ENCODE measurements at regions not wholly inside any gene's neighbourhood (a gene's known extent, or its start where the extent isn't known, plus 50 kb on each side); places are given as distances from the start of the nearest gene placed in this dataset.

DNA sequence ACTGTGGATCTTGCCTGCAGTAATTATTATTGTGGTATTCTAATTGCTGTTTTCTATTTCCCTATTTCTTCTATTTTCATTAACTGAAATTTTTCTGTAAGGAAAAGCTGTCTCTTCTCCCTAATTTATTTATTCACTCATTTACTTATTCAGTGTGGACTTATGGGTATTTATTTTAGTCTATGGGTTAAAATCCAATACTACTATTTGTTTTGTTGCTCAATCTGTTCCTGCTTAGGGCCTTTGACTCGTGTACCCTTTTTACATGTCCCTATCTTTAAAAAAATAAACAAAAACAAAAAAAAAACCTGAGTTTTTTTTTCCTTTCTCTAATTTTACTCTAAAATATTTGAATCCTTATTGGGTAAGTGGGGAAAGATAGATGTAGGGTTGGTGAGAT is 166.2 kb upstream of the IVNS1ABP start:
- Mint-ChIP-seq H3K4me1 (peaks cover 0 to 3% (median 0%) of the 10 kb centered on the region in 4 donors), H3K27me3 (no peaks in the 10 kb centered on the region), H3K36me3 (no peaks in the 10 kb centered on the region), H3K4me3 (no peak overlapping the region), H3K9me3 (peaks cover 0 to 4% (median 0%) of the 10 kb centered on the region in 8 donors), H3K27ac (no peak overlapping the region)
- no peaks in the 10 kb centered on the region for H3K9me3 ChIP-seq (ENCODE audit: control insufficient read depth in 1 of 2, low read length in 2 of 2)
- POLR2A ChIA-PET (ENCODE audit: partially characterized antibody), result no interaction called here
- intact Hi-C loops (cut with micrococcal nuclease), result no loop called here
- no peaks in the 10 kb centered on the region for H3K27me3 ChIP-seq (ENCODE audit: insufficient read depth, low read length)
- CTCF ChIA-PET (ENCODE audit: partially characterized antibody), result no interaction called here
- H3K36me3 ChIP-seq (ENCODE audit: insufficient read depth, low read length), result no peaks in the 10 kb centered on the region
- no peak for DNase-seq
- no peaks in the 10 kb centered on the region for H3K4me1 ChIP-seq (ENCODE audit: insufficient read depth, low read length)
- no peak overlapping the region for H3K4me3 ChIP-seq (ENCODE audit: low read length in 2 of 2)
- H3K27ac ChIP-seq (ENCODE audit: low read depth, low read length), result no peak overlapping the region

- H3K36me3 ChIP-seq (ENCODE audit: insufficient read depth, low read length), result no peaks in the 10 kb centered on the region
- intact Hi-C loops (cut with micrococcal nuclease), result no loop called here
- Mint-ChIP-seq H3K9me3 (peaks cover 0 to 4% (median 0%) of the 10 kb centered on the region in 8 donors), H3K27me3 (no peaks in the 10 kb centered on the region), H3K27ac (no peak overlapping the region), H3K4me1 (no peaks in the 10 kb centered on the region), H3K4me3 (no peak overlapping the region), H3K36me3 (no peaks in the 10 kb centered on the region)
- H3K9me3 ChIP-seq (ENCODE audit: control insufficient read depth in 1 of 2, low read length in 2 of 2), result no peaks in the 10 kb centered on the region
- H3K27ac ChIP-seq (ENCODE audit: low read depth, low read length), result no peak overlapping the region
- CTCF ChIA-PET (ENCODE audit: partially characterized antibody), result interaction anchor here (1.4 kb wide), 1 partner anchor 11 kb away, joined by 3 read pairs; no protein-coding TSS in a partner anchor
- H3K27me3 ChIP-seq (ENCODE audit: insufficient read depth, low read length), result no peaks in the 10 kb centered on the region
- H3K4me3 ChIP-seq (ENCODE audit: low read length in 2 of 2), result no peak overlapping the region
- no peak for DNase-seq
- POLR2A ChIA-PET (ENCODE audit: partially characterized antibody), result no interaction called here
- H3K4me1 ChIP-seq (ENCODE audit: insufficient read depth, low read length), result no peaks in the 10 kb centered on the region
These were observed 163.5 kb upstream of the IVNS1ABP start for GRCh38 chr1:185480545-185480944.

- ChIA-PET CTCF (ENCODE audit: partially characterized antibody) (interaction anchor here (1.4 kb wide), 1 partner anchor 12 kb away, joined by 3 read pairs; no protein-coding TSS in a partner anchor), POLR2A (ENCODE audit: partially characterized antibody) (no interaction called here)
- H3K27ac ChIP-seq (ENCODE audit: low read depth, low read length), result no peak overlapping the region
- Mint-ChIP-seq H3K27ac (no peak overlapping the region), H3K4me3 (no peak overlapping the region), H3K27me3 (no peaks in the 10 kb centered on the region), H3K9me3 (peaks cover 0 to 4% (median 0%) of the 10 kb centered on the region in 8 donors), H3K36me3 (no peaks in the 10 kb centered on the region), H3K4me1 (peaks cover 1 to 6% (median 2%) of the 10 kb centered on the region in 4 donors)
- no peaks in the 10 kb centered on the region for H3K36me3 ChIP-seq (ENCODE audit: insufficient read depth, low read length)
- H3K9me3 ChIP-seq (ENCODE audit: control insufficient read depth in 1 of 2, low read length in 2 of 2), result no peaks in the 10 kb centered on the region
- H3K27me3 ChIP-seq (ENCODE audit: insufficient read depth, low read length), result no peaks in the 10 kb centered on the region
- H3K4me3 ChIP-seq (ENCODE audit: low read length in 2 of 2), result no peak overlapping the region
- intact Hi-C loops (cut with micrococcal nuclease), result no loop called here
- H3K4me1 ChIP-seq (ENCODE audit: insufficient read depth, low read length), result no peaks in the 10 kb centered on the region
- DNase-seq, result no peak
These were observed 162.8 kb upstream of the IVNS1ABP start for GRCh38 chr1:185479796-185480195.

- H3K36me3 Mint-ChIP-seq, result no peaks in the 10 kb centered on the region
- H3K4me1 Mint-ChIP-seq, result peaks cover 6 to 12% (median 9%) of the 10 kb centered on the region in 4 donors
- POLR2A ChIA-PET (ENCODE audit: partially characterized antibody), result no interaction called here
- H3K9me3 ChIP-seq (ENCODE audit: control insufficient read depth in 1 of 2, low read length in 2 of 2), result no peaks in the 10 kb centered on the region
- H3K36me3 ChIP-seq (ENCODE audit: insufficient read depth, low read length), result no peaks in the 10 kb centered on the region
- no peak overlapping the region for H3K27ac Mint-ChIP-seq
- intact Hi-C loops (cut with micrococcal nuclease), result no loop called here
- H3K27me3 Mint-ChIP-seq, result no peaks in the 10 kb centered on the region
- H3K9me3 Mint-ChIP-seq, result peaks cover 0 to 4% (median 0%) of the 10 kb centered on the region in 8 donors
- H3K4me3 Mint-ChIP-seq, result no peak overlapping the region
- no peak overlapping the region for H3K27ac ChIP-seq (ENCODE audit: low read depth, low read length)
- CTCF ChIA-PET (ENCODE audit: partially characterized antibody), result no interaction called here
- no peak for DNase-seq
- H3K27me3 ChIP-seq (ENCODE audit: insufficient read depth, low read length), result no peaks in the 10 kb centered on the region
- peaks cover 6% of the 10 kb centered on the region for H3K4me1 ChIP-seq (ENCODE audit: insufficient read depth, low read length)
- no peak overlapping the region for H3K4me3 ChIP-seq (ENCODE audit: low read length in 2 of 2)
These were observed 161.8 kb upstream of the IVNS1ABP start for GRCh38 chr1:185478877-185479276.

DNA sequence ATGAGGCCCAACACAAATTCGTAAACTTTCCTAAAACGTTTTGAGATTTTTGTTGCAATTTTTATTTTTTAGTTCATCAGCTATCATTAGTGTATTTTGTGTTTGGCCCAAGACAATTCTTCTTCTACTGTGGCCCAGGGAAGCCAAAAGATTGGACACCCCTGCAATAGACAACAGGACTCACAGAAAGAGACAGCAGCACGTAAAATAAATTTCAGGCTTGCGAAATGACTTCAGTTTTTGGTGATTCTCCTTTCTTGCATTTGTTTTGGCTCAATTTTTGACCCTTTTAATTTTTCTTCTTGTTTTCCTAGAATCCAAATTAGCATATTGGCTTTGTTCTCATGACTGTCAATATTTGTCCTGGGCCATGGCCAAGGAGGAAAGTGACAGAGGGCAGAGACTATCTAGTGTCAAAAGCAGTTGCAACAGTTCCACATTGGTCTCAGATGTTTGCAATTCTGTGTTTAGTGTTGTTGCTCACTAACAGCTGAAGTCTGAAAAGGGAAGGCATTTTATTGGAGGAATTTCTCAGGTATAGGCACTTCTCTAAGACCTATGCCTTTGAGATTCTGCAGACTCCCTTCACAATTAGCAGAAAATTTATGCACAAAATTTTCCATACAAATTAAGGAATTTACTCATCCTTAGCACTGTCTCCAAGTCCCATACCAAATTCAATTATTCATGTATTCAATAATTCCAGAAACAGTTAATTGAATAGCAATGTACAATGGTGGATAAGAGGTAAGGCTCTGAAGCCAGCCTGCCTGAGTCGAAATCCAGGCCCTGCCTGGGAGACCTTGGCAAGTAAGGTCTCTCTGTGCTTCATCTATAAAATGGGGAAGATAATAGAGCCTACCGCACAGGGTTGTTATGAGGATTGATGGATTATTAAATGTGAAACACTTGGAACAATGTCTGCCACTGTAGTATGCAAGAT is 160.9 kb upstream of the IVNS1ABP start:
- Histone ChIP-seq H3K4me3 (ENCODE audit: low read length in 2 of 2) (no peak overlapping the region), H3K27me3 (ENCODE audit: insufficient read depth, low read length) (no peaks in the 10 kb centered on the region), H3K36me3 (ENCODE audit: insufficient read depth, low read length) (no peaks in the 10 kb centered on the region), H3K4me1 (ENCODE audit: insufficient read depth, low read length) (peaks cover 6% of the 10 kb centered on the region), H3K9me3 (ENCODE audit: control insufficient read depth in 1 of 2, low read length in 2 of 2) (no peaks in the 10 kb centered on the region), H3K27ac (ENCODE audit: low read depth, low read length) (no peak overlapping the region)
- ChIA-PET CTCF (ENCODE audit: partially characterized antibody) (no interaction called here), POLR2A (ENCODE audit: partially characterized antibody) (no interaction called here)
- Mint-ChIP-seq H3K4me1 (peaks cover 7 to 12% (median 9%) of the 10 kb centered on the region in 4 donors), H3K27me3 (no peaks in the 10 kb centered on the region), H3K4me3 (no peak overlapping the region), H3K27ac (no peak overlapping the region), H3K36me3 (no peaks in the 10 kb centered on the region), H3K9me3 (peaks cover 0 to 4% (median 0%) of the 10 kb centered on the region in 8 donors)
- DNase-seq, result no peak
- intact Hi-C loops (cut with micrococcal nuclease), result no loop called here

DNA sequence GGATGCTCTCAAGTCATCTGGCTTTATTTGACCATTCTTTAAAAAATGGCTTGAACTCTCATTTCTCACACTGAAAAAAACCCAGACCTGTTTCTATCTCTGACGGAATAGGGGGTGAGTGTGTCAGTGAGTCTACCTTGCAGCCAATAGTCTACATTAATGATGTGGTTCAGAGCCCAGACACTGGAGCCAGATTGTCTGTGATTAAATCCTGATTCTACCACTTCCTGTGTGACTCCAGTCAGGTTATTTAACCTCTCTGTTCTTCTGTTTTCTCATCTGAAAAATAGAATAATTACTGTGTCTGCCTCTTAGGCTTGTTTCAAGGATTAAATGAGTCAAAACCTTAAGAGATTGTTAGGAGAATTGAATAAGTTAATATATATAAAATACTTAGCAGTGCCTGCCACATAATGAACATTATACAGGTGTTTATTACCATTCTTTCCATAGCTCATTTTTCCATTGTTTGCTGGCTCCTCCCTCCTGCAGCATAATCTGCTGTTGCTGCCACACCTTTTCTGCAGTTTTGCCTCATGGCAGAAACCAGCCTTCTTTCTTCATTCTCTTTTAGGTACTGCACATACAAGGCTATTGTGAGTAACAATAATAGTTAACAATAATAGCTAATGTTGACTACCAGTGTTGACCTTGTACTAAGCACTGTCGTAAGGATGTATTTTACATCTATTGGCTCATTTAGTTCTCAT is 157.6 kb upstream of the IVNS1ABP start:
- Histone ChIP-seq H3K36me3 (ENCODE audit: insufficient read depth, low read length) (no peaks in the 10 kb centered on the region), H3K4me1 (ENCODE audit: insufficient read depth, low read length) (peaks cover 6% of the 10 kb centered on the region), H3K4me3 (ENCODE audit: low read length in 2 of 2) (no peak overlapping the region), H3K27ac (ENCODE audit: low read depth, low read length) (no peak overlapping the region), H3K9me3 (ENCODE audit: control insufficient read depth in 1 of 2, low read length in 2 of 2) (no peaks in the 10 kb centered on the region), H3K27me3 (ENCODE audit: insufficient read depth, low read length) (no peaks in the 10 kb centered on the region)
- H3K4me3 Mint-ChIP-seq, result no peak overlapping the region
- no peaks in the 10 kb centered on the region for H3K36me3 Mint-ChIP-seq
- peaks cover 0 to 2% (median 0%) of the 10 kb centered on the region in 8 donors for H3K9me3 Mint-ChIP-seq
- peaks cover 7 to 12% (median 9%) of the 10 kb centered on the region in 4 donors for H3K4me1 Mint-ChIP-seq
- H3K27ac Mint-ChIP-seq, result peak overlapping the region in 3 of 7 donors; percentile 9 to 78 (median 37)
- CTCF ChIA-PET (ENCODE audit: partially characterized antibody), result no interaction called here
- no peaks in the 10 kb centered on the region for H3K27me3 Mint-ChIP-seq
- POLR2A ChIA-PET (ENCODE audit: partially characterized antibody), result interaction anchor here (0.6 kb wide), 1 partner anchor 30 kb away, joined by 3 read pairs; no protein-coding TSS in a partner anchor
- peak; percentile 8 to 34 (median 24) for DNase-seq
- intact Hi-C loops (cut with micrococcal nuclease), result no loop called here

GRCh38 chr1:185473186-185473585 is 156.1 kb upstream of the IVNS1ABP start:
- ChIA-PET CTCF (ENCODE audit: partially characterized antibody) (no interaction called here), POLR2A (ENCODE audit: partially characterized antibody) (interaction anchor here (0.8 kb wide), 1 partner anchor 155 kb away, joined by 4 read pairs; no protein-coding TSS in a partner anchor)
- no peak for DNase-seq
- H3K27me3 Mint-ChIP-seq, result no peaks in the 10 kb centered on the region
- H3K9me3 Mint-ChIP-seq, result peaks cover 0 to 2% (median 0%) of the 10 kb centered on the region in 8 donors
- H3K4me1 ChIP-seq (ENCODE audit: insufficient read depth, low read length), result peaks cover 6% of the 10 kb centered on the region
- H3K27ac Mint-ChIP-seq, result no peak overlapping the region
- H3K36me3 ChIP-seq (ENCODE audit: insufficient read depth, low read length), result no peaks in the 10 kb centered on the region
- peaks cover 7 to 12% (median 9%) of the 10 kb centered on the region in 4 donors for H3K4me1 Mint-ChIP-seq
- H3K9me3 ChIP-seq (ENCODE audit: control insufficient read depth in 1 of 2, low read length in 2 of 2), result no peaks in the 10 kb centered on the region
- H3K4me3 ChIP-seq (ENCODE audit: low read length in 2 of 2), result no peak overlapping the region
- H3K27ac ChIP-seq (ENCODE audit: low read depth, low read length), result no peak overlapping the region
- intact Hi-C loops (cut with micrococcal nuclease), result no loop called here
- H3K36me3 Mint-ChIP-seq, result no peaks in the 10 kb centered on the region
- no peak overlapping the region for H3K4me3 Mint-ChIP-seq
- H3K27me3 ChIP-seq (ENCODE audit: insufficient read depth, low read length), result no peaks in the 10 kb centered on the region

All from CD4-positive, alpha-beta memory T cell (primary cell).